HG03354 (cell line): ENCODE measurements at regions not wholly inside any gene's neighbourhood (a gene's known extent, or its start where the extent isn't known, plus 50 kb on each side); places are given as distances from the start of the nearest gene placed in this dataset.
A peak's percentile ranks its signal among the peaks of the same experiment; 100 is the strongest.

Experiments
- ATAC-seq: cut with Tn5 transposase; IDR thresholded peaks from one replicate; pipeline ENCODE4 v1.9.1; 2021; ENCODE audit warnings: mild to moderate bottlenecking; ENCODE audit not compliant: unreplicated experiment, poor library complexity, severe bottlenecking

- no peak for ATAC-seq
Measured at GRCh38 chr13:76756451-76756850, 129.8 kb downstream of the KCTD12 start.

GRCh38 chr13:76754414-76754813 is 131.8 kb downstream of the KCTD12 start:
- ATAC-seq: no peak

- ATAC-seq: no peak
Measured at GRCh38 chr13:76751278-76751677, 134.9 kb downstream of the KCTD12 start.

- ATAC-seq: no peak
Measured at GRCh38 chr13:76750126-76750525, 136.1 kb downstream of the KCTD12 start.

GRCh38 chr13:76745261-76746200 is 140.7 kb downstream of the KCTD12 start:
- peak; percentile 79 for ATAC-seq

GRCh38 chr13:76741624-76742023 is 144.6 kb downstream of the KCTD12 start:
- no peak for ATAC-seq

GRCh38 chr13:76741046-76741445 is 145.2 kb downstream of the KCTD12 start:
- no peak for ATAC-seq

- ATAC-seq: no peak
Measured at GRCh38 chr13:76738616-76739015, 147.6 kb downstream of the KCTD12 start.

GRCh38 chr13:76737526-76737925 is 148.7 kb downstream of the KCTD12 start:
- ATAC-seq: no peak

GRCh38 chr13:76735641-76736040 is 150.6 kb downstream of the KCTD12 start:
- no peak for ATAC-seq

GRCh38 chr13:76733671-76734070 is 152.5 kb downstream of the KCTD12 start:
- ATAC-seq: no peak

- no peak for ATAC-seq
Measured at GRCh38 chr13:76732367-76732766, 153.8 kb downstream of the KCTD12 start.

GRCh38 chr13:76730220-76730619 is 156.0 kb downstream of the KCTD12 start:
- ATAC-seq: no peak

- no peak for ATAC-seq
Measured at GRCh38 chr13:76729691-76730090, 156.5 kb downstream of the KCTD12 start.

- no peak for ATAC-seq
Measured at GRCh38 chr13:76725896-76726295, 160.3 kb downstream of the KCTD12 start.

- no peak for ATAC-seq
Measured at GRCh38 chr13:76725211-76725610, 161.0 kb downstream of the KCTD12 start.

GRCh38 chr13:76724421-76724820 is 161.8 kb downstream of the KCTD12 start:
- ATAC-seq: no peak

- peak; percentile 58 for ATAC-seq
Measured at GRCh38 chr13:76723551-76724232, 162.5 kb downstream of the KCTD12 start.

- ATAC-seq: no peak
Measured at GRCh38 chr13:76722782-76723181, 163.4 kb downstream of the KCTD12 start.

- no peak for ATAC-seq
Measured at GRCh38 chr13:76720821-76721220, 165.4 kb downstream of the KCTD12 start.

- ATAC-seq: no peak
Measured at GRCh38 chr13:76720416-76720815, 165.8 kb downstream of the KCTD12 start.
